Testis (tissue), 2 donors: ENCODE measurements at regions not wholly inside any gene's neighbourhood (a gene's known extent, or its start where the extent isn't known, plus 50 kb on each side); places are given as distances from the start of the nearest gene placed in this dataset.
"Not testable (repeated sequence)": the region's sequence is repeated elsewhere in the genome, so short reads cannot be mapped to it uniquely, and the experiment has no call there.

Source experiments
- DNase-seq: peaks from one replicate; pipeline ENCODE4 v3.0.0-alpha.2; 2019
- H3K27ac ChIP-seq, 2 donors: fragments of 200-600 bp; sonication (generic); one replicate each; pipeline ENCODE4 v1.5.1; 2019
- H3K27me3 ChIP-seq: fragments of 200-600 bp; sonication (generic); one replicate; pipeline ENCODE4 v1.5.1; 2019
- H3K36me3 ChIP-seq: fragments of 200-600 bp; sonication (generic); one replicate; pipeline ENCODE4 v1.5.1; 2017; ENCODE audit warnings: low read depth; ENCODE audit errors: missing control alignments
- H3K4me1 ChIP-seq: fragments of 200-600 bp; sonication (generic); one replicate; pipeline ENCODE4 v1.5.1; 2019
- H3K4me3 ChIP-seq, 2 donors: fragments of 200-600 bp; sonication (generic); one replicate each; pipeline ENCODE4 v1.5.1; 2017 to 2019
- H3K9me3 ChIP-seq: fragments of 200-600 bp; sonication (generic); one replicate; pipeline ENCODE4 v1.5.1; 2017
- CTCF ChIP-seq, 3 experiments: fragments of 450-650 bp in 2 of 3; fragments of 200-600 bp in 1 of 3; sonication (generic) in 1 of 3; IDR thresholded peaks; one replicate each; pipeline ENCODE4 v1.5.1; 2016 to 2019; ENCODE audit warnings: antibody characterized with exemption in 3 of 3, mild to moderate bottlenecking in 2 of 3, moderate library complexity in 1 of 3
- POLR2A ChIP-seq: fragments of 450-650 bp; IDR thresholded peaks from one replicate; pipeline ENCODE4 v1.6.1; 2017; ENCODE audit warnings: antibody characterized with exemption, mild to moderate bottlenecking, moderate library complexity
- WGBS, 2 donors: methylation state at CpG; one replicate each; pipeline ENCODE4 v1.1.5; 2018; 5-methylcytosine and 5-hydroxymethylcytosine counted together
- intact Hi-C: fragments of 100-400 bp; cut with DNase I; formaldehyde crosslinking; loops from one replicate; pipeline ENCODE4 v1.15.1; 2023; ENCODE audit warnings: low total_unique reads

- H3K36me3 ChIP-seq: no peaks in the 10 kb centered on the region
- no peak overlapping the region for H3K27ac ChIP-seq
- no peaks in the 10 kb centered on the region for H3K27me3 ChIP-seq
- no peak overlapping the region for H3K4me3 ChIP-seq
- intact Hi-C loops: no loop called here
- H3K9me3 ChIP-seq: no peaks in the 10 kb centered on the region
- TF ChIP-seq CTCF (IDR thresholded peaks at IDR 0.05) (no peak), POLR2A (no peak)
- no peak for DNase-seq
- H3K4me1 ChIP-seq: no peaks in the 10 kb centered on the region
- 37 to 55% methylated on average over 2 of the region's 2 CpGs for WGBS, 2 donors
Measured at GRCh38 chr2:192969055-192969454, 774.3 kb upstream of the TMEFF2 start.

GRCh38 chr2:192960945-192961344 is 766.2 kb upstream of the TMEFF2 start:
- WGBS, 2 donors: 85 to 86% methylated on average over 3 of the region's 3 CpGs
- no peak for TF ChIP-seq POLR2A
- no peak for TF ChIP-seq CTCF (IDR thresholded peaks at IDR 0.05)
- Histone ChIP-seq H3K4me1 (no peaks in the 10 kb centered on the region), H3K9me3 (no peaks in the 10 kb centered on the region), H3K27ac (no peak overlapping the region), H3K4me3 (no peak overlapping the region), H3K36me3 (no peaks in the 10 kb centered on the region), H3K27me3 (no peaks in the 10 kb centered on the region)
- intact Hi-C loops: no loop called here
- DNase-seq: no peak

GRCh38 chr2:192958615-192959014 is 763.9 kb upstream of the TMEFF2 start:
- H3K27ac ChIP-seq, H3K36me3 ChIP-seq, H3K4me1 ChIP-seq, H3K4me3 ChIP-seq, H3K27me3 ChIP-seq, intact Hi-C loops, H3K9me3 ChIP-seq: not testable (repeated sequence)
- 64 to 81% methylated on average over 7 of the region's 7 CpGs for WGBS, 2 donors
- peak; percentile 53 for DNase-seq

- no peak overlapping the region for H3K4me3 ChIP-seq
Measured at GRCh38 chr2:192957425-192957824, 762.7 kb upstream of the TMEFF2 start.

GRCh38 chr2:192953116-192953515 is 758.4 kb upstream of the TMEFF2 start:
- no peaks in the 10 kb centered on the region for H3K9me3 ChIP-seq
- no peak for DNase-seq
- WGBS, 2 donors: 68 to 73% methylated on average over 1 of the region's 1 CpG
- no peaks in the 10 kb centered on the region for H3K27me3 ChIP-seq
- H3K4me3 ChIP-seq: no peak overlapping the region
- H3K27ac ChIP-seq: no peak overlapping the region
- intact Hi-C loops: no loop called here
- no peak for TF ChIP-seq POLR2A
- TF ChIP-seq CTCF (IDR thresholded peaks at IDR 0.05): no peak
- H3K36me3 ChIP-seq: no peaks in the 10 kb centered on the region
- no peaks in the 10 kb centered on the region for H3K4me1 ChIP-seq

More at GRCh38 chr2:192957425-192957824, 762.7 kb upstream of the TMEFF2 start:
- TF ChIP-seq CTCF (IDR thresholded peaks at IDR 0.05): no peak
- DNase-seq: no peak
- H3K27ac ChIP-seq: no peak overlapping the region
- no peaks in the 10 kb centered on the region for H3K4me1 ChIP-seq
- no peaks in the 10 kb centered on the region for H3K9me3 ChIP-seq
- 75 to 77% methylated on average over 5 of the region's 5 CpGs for WGBS, 2 donors
- H3K36me3 ChIP-seq: no peaks in the 10 kb centered on the region
- H3K27me3 ChIP-seq: no peaks in the 10 kb centered on the region
- intact Hi-C loops: no loop called here
